ENCODE measurements at regions not wholly inside any gene's neighbourhood (a gene's known extent, or its start where the extent isn't known, plus 50 kb on each side); places are given as distances from the start of the nearest gene placed in this dataset.

GRCh38 chr20:6305536-6305935, 182.7 kb upstream of the FERMT1 start:
- TF ChIP-seq CTCF (IDR thresholded peaks at IDR 0.05 in 2 of 3, conservative IDR thresholded peaks at IDR 0.05 in 1 of 3; ENCODE audit: borderline replicate concordance in 1 of 3, insufficient read depth in 1 of 3, low read depth in 2 of 3, low read length in 2 of 3) (no peak), EZH2phosphoT487 (IDR thresholded peaks at IDR 0.05; ENCODE audit: borderline replicate concordance) (no peak), EZH2 (IDR thresholded peaks at IDR 0.05) (no peak), RAD21 (IDR thresholded peaks at IDR 0.05; ENCODE audit: low read depth) (no peak), SRF (IDR thresholded peaks at IDR 0.05; ENCODE audit: low read depth) (no peak), REST (IDR thresholded peaks at IDR 0.05; ENCODE audit: low read depth) (no peak), POLR2A (IDR thresholded peaks at IDR 0.05; ENCODE audit: borderline replicate concordance, extremely low read depth, insufficient read depth, insufficient read length) (no peak), SIN3A (IDR thresholded peaks at IDR 0.05; ENCODE audit: low read depth) (no peak), MAX (IDR thresholded peaks at IDR 0.05) (no peak), SP1 (IDR thresholded peaks at IDR 0.05; ENCODE audit: low read depth) (no peak), YY1 (IDR thresholded peaks at IDR 0.05; ENCODE audit: extremely low read depth, insufficient replicate concordance, low read depth, low read length) (no peak), POLR2AphosphoS5 (IDR thresholded peaks at IDR 0.05; ENCODE audit: low read depth, low read length) (no peak), ZNF274 (IDR thresholded peaks at IDR 0.05; ENCODE audit: low read depth, low read length) (no peak), EGR1 (IDR thresholded peaks at IDR 0.05; ENCODE audit: low read depth) (no peak)

Measured in HCT116 (cell line).